HFFc6 (cell line): ENCODE measurements at regions not wholly inside any gene's neighbourhood (a gene's known extent, or its start where the extent isn't known, plus 50 kb on each side); places are given as distances from the start of the nearest gene placed in this dataset.

Experiments used
- DNase-seq: peaks from one replicate; pipeline ENCODE4 v3.0.0-alpha.2; 2018
- H3K27ac Mint-ChIP-seq: 2 replicates; pipeline ENCODE4 v1.8.0; 2020; ENCODE audit warnings: mild to moderate bottlenecking, mixed read lengths
- H3K27me3 Mint-ChIP-seq: 2 replicates; pipeline ENCODE4 v1.8.0; 2021; ENCODE audit warnings: mild to moderate bottlenecking, moderate library complexity, mixed read lengths; ENCODE audit not compliant: insufficient read depth
- H3K36me3 Mint-ChIP-seq: 2 replicates; pipeline ENCODE4 v1.8.0; 2021; ENCODE audit warnings: low read depth, mixed read lengths
- H3K4me1 Mint-ChIP-seq: 2 replicates; pipeline ENCODE4 v1.8.0; 2020; ENCODE audit warnings: low read depth, mixed read lengths
- H3K4me3 Mint-ChIP-seq: 2 replicates; pipeline ENCODE4 v1.8.0; 2020; ENCODE audit warnings: mild to moderate bottlenecking, moderate library complexity, mixed read lengths
- H3K9me3 Mint-ChIP-seq: 2 replicates; pipeline ENCODE4 v1.8.0; 2020; ENCODE audit warnings: mild to moderate bottlenecking, mixed read lengths
- CTCF ChIP-seq: fragments of 200-600 bp; sonication (generic); IDR thresholded peaks from 2 replicates; pipeline ENCODE4 v1.5.0; 2021; ENCODE audit warnings: antibody characterized with exemption, mild to moderate bottlenecking

- DNase-seq, result no peak
- Mint-ChIP-seq H3K27ac (peak overlapping the region; percentile 96), H3K36me3 (no peaks in the 10 kb centered on the region), H3K4me1 (peaks cover 66% of the 10 kb centered on the region), H3K4me3 (no peak overlapping the region), H3K9me3 (no peaks in the 10 kb centered on the region), H3K27me3 (no peaks in the 10 kb centered on the region)
- TF ChIP-seq CTCF, result no peak; the same call in 1 of the 2 replicates
These were observed 157.2 kb upstream of the SLC1A4 start for GRCh38 chr2:64831977-64832328.

GRCh38 chr2:64832936-64833335 lies 156.3 kb upstream of the SLC1A4 start:
- H3K36me3 Mint-ChIP-seq, result no peaks in the 10 kb centered on the region
- no peak overlapping the region for H3K4me3 Mint-ChIP-seq
- H3K27me3 Mint-ChIP-seq, result no peaks in the 10 kb centered on the region
- no peak for DNase-seq
- peaks cover 70% of the 10 kb centered on the region for H3K4me1 Mint-ChIP-seq
- H3K27ac Mint-ChIP-seq, result no peak overlapping the region; the same call in 1 of the 2 replicates
- H3K9me3 Mint-ChIP-seq, result no peaks in the 10 kb centered on the region
- TF ChIP-seq CTCF, result no peak

- TF ChIP-seq CTCF, result no peak
- no peak for DNase-seq
- Mint-ChIP-seq H3K36me3 (no peaks in the 10 kb centered on the region), H3K27me3 (no peaks in the 10 kb centered on the region), H3K4me3 (no peak overlapping the region), H3K27ac (peak overlapping the region; percentile 81), H3K4me1 (peaks cover 89% of the 10 kb centered on the region), H3K9me3 (no peaks in the 10 kb centered on the region)
These were observed 152.6 kb upstream of the SLC1A4 start for GRCh38 chr2:64836566-64836965.

- Mint-ChIP-seq H3K27ac (peak overlapping the region; percentile 81), H3K27me3 (no peaks in the 10 kb centered on the region; the same call in none of the 2 replicates), H3K4me3 (peak overlapping the region; percentile 42), H3K36me3 (no peaks in the 10 kb centered on the region), H3K9me3 (no peaks in the 10 kb centered on the region), H3K4me1 (peaks cover 89% of the 10 kb centered on the region)
- DNase-seq, result peak; percentile 69
- TF ChIP-seq CTCF, result no peak
These were observed 152.0 kb upstream of the SLC1A4 start for GRCh38 chr2:64837116-64837731.

- no peaks in the 10 kb centered on the region for H3K36me3 Mint-ChIP-seq
- peaks cover 81% of the 10 kb centered on the region for H3K4me1 Mint-ChIP-seq
- no peak for TF ChIP-seq CTCF
- peak overlapping the region; percentile 81 for H3K27ac Mint-ChIP-seq
- no peaks in the 10 kb centered on the region for H3K9me3 Mint-ChIP-seq
- H3K27me3 Mint-ChIP-seq, result no peaks in the 10 kb centered on the region; the same call in none of the 2 replicates
- DNase-seq, result no peak
- H3K4me3 Mint-ChIP-seq, result peak overlapping the region; percentile 20; the same call in 1 of the 2 replicates
These were observed 151.1 kb upstream of the SLC1A4 start for GRCh38 chr2:64837925-64838641.
